ENCODE measurements at regions not wholly inside any gene's neighbourhood (a gene's known extent, or its start where the extent isn't known, plus 50 kb on each side); places are given as distances from the start of the nearest gene placed in this dataset.
A peak's percentile ranks its signal among the peaks of the same experiment; 100 is the strongest.

DNA sequence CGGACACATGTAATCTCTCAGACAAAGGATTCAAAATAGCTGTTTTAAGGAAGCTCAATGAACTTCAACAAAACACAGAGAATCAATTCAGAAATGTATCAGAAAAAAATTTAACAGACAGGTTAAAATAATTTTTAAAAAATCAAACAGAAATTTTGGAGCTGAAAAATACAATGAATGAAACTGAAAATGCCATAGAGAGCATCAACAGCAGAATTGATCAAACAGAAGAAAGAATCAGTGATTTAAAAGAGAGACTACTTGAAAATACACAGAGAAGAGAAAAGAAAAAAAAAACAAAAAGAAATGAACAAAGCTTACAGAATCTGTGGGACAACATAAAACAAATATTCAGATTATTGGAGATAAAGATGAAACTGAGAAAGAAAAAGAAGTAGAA lies 118.8 kb upstream of the GYPA start:
- Histone ChIP-seq H3K9me3 (ENCODE audit: low read length) (peaks cover 18% of the 10 kb centered on the region), H3K79me2 (ENCODE audit: insufficient read depth, low read length) (no peaks in the 10 kb centered on the region), H3K27me3 (ENCODE audit: control insufficient read depth in 1 of 2, insufficient read depth in 2 of 2, low read length in 2 of 2) (no peaks in the 10 kb centered on the region), H3K4me1 (ENCODE audit: insufficient read depth, low read length) (no peaks in the 10 kb centered on the region), H3K4me3 (replicated peaks in 1 of 3; ENCODE audit: insufficient read depth in 1 of 3, low read depth in 2 of 3, low read length in 3 of 3) (no peak overlapping the region), H3K27ac (ENCODE audit: extremely low read length, insufficient read depth, low read length) (no peak overlapping the region), H4K20me1 (ENCODE audit: insufficient read depth, low read length) (no peaks in the 10 kb centered on the region), H3K4me2 (ENCODE audit: low read depth, low read length) (no peak overlapping the region), H3K9ac (ENCODE audit: insufficient read depth, low read depth, low read length) (no peak overlapping the region), H3K36me3 (replicated peaks in 1 of 2; ENCODE audit: control insufficient read depth in 1 of 2, insufficient read depth in 2 of 2, low read length in 2 of 2) (no peaks in the 10 kb centered on the region), H2AFZ (ENCODE audit: low read length) (no peak overlapping the region)
- CTCF ChIA-PET (ENCODE audit: low intra/inter-chr PET ratio, low total read pairs): no interaction called here
- no peak for ATAC-seq
- 13% methylated on average over 1 of the region's 1 CpG for WGBS (ENCODE audit: low lambda C conversion rate)
- no peak for DNase-seq (ENCODE audit: low spot score)
- FAIRE-seq: no peak
- POLR2A ChIA-PET: no interaction called here
- 0 out of 2 replicates have a peak, but pooled peaks have one; percentile 57 for TF ChIP-seq ZNF160 (CRISPR knock-in tag; IDR thresholded peaks at IDR 0.05)
- no peak for TF ChIP-seq ZNF317 (CRISPR knock-in tag; IDR thresholded peaks at IDR 0.05)
- TF ChIP-seq ZNF792 (CRISPR knock-in tag; IDR thresholded peaks at IDR 0.05): no peak
- intact Hi-C loops (cut with micrococcal nuclease; ENCODE audit: unreplicated experiment): no loop called here
- in situ Hi-C loops (cut with HindIII; ENCODE audit: extremely low pct_ligation_motif_present, low pct_unique_long_range_greater_than_20kb): no loop called here
- no TSS peak for BruUV-seq (replicated peaks)

DNA sequence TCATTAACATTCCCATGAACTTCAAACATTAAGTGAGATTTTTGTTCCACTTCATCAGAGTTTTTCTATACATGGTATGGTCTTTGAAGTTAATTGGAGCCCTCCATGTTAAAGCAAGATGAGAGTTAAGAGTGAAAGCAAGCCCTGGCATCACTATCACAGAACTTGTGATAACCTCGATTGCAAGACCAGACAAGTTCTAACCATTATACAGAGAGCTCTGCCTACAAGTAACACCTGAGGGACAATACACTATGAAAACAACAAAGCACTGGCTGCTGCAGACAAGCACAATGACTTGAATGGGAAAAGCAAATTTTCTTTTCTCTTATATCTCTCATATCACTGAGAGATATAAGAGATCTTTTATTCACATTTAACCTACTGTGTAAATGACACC lies 126.6 kb upstream of the GYPA start:
- no peak for DNase-seq (ENCODE audit: low spot score)
- ChIA-PET POLR2A (no interaction called here), CTCF (ENCODE audit: low intra/inter-chr PET ratio, low total read pairs) (no interaction called here)
- in situ Hi-C loops (cut with HindIII; ENCODE audit: extremely low pct_ligation_motif_present, low pct_unique_long_range_greater_than_20kb): no loop called here
- BruUV-seq (replicated peaks): no TSS peak
- no peak overlapping the region for H3K9ac ChIP-seq (ENCODE audit: insufficient read depth, low read depth, low read length)
- no peaks in the 10 kb centered on the region for H3K36me3 ChIP-seq (replicated peaks in 1 of 2; ENCODE audit: control insufficient read depth in 1 of 2, insufficient read depth in 2 of 2, low read length in 2 of 2)
- H4K20me1 ChIP-seq (ENCODE audit: insufficient read depth, low read length): no peaks in the 10 kb centered on the region
- no peak overlapping the region for H3K27ac ChIP-seq (ENCODE audit: extremely low read length, insufficient read depth, low read length)
- H2AFZ ChIP-seq (ENCODE audit: low read length): no peak overlapping the region
- no peaks in the 10 kb centered on the region for H3K79me2 ChIP-seq (ENCODE audit: insufficient read depth, low read length)
- ATAC-seq: no peak
- intact Hi-C loops (cut with micrococcal nuclease; ENCODE audit: unreplicated experiment): no loop called here
- no peak for FAIRE-seq
- H3K4me3 ChIP-seq (replicated peaks in 1 of 3; ENCODE audit: insufficient read depth in 1 of 3, low read depth in 2 of 3, low read length in 3 of 3): no peak overlapping the region
- no peaks in the 10 kb centered on the region; the same call in 1 of the 2 replicates for H3K9me3 ChIP-seq (ENCODE audit: low read length)
- WGBS (ENCODE audit: low lambda C conversion rate): 0% methylated on average over 1 of the region's 1 CpG
- H3K4me1 ChIP-seq (ENCODE audit: insufficient read depth, low read length): no peaks in the 10 kb centered on the region
- no peak overlapping the region for H3K4me2 ChIP-seq (ENCODE audit: low read depth, low read length)
- H3K27me3 ChIP-seq (ENCODE audit: control insufficient read depth in 1 of 2, insufficient read depth in 2 of 2, low read length in 2 of 2): no peaks in the 10 kb centered on the region
- TF ChIP-seq SMYD3 (CRISPR knock-in tag; IDR thresholded peaks at IDR 0.05) (no peak), TGIF2 (CRISPR knock-in tag; IDR thresholded peaks at IDR 0.05) (no peak), EP300 (IDR thresholded peaks at IDR 0.05; ENCODE audit: low read depth in 2 of 2, low read length in 2 of 2) (no peak), EP300 (CRISPR knock-in tag; IDR thresholded peaks at IDR 0.05; ENCODE audit: borderline replicate concordance) (no peak), NR2F1 (CRISPR knock-in tag; IDR thresholded peaks at IDR 0.05) (no peak), NCOA5 (CRISPR knock-in tag; IDR thresholded peaks at IDR 0.05) (no peak), MIXL1 (CRISPR knock-in tag; IDR thresholded peaks at IDR 0.05) (no peak), SALL2 (CRISPR knock-in tag; IDR thresholded peaks at IDR 0.05) (no peak)
- TF ChIP-seq, protein P1, sequence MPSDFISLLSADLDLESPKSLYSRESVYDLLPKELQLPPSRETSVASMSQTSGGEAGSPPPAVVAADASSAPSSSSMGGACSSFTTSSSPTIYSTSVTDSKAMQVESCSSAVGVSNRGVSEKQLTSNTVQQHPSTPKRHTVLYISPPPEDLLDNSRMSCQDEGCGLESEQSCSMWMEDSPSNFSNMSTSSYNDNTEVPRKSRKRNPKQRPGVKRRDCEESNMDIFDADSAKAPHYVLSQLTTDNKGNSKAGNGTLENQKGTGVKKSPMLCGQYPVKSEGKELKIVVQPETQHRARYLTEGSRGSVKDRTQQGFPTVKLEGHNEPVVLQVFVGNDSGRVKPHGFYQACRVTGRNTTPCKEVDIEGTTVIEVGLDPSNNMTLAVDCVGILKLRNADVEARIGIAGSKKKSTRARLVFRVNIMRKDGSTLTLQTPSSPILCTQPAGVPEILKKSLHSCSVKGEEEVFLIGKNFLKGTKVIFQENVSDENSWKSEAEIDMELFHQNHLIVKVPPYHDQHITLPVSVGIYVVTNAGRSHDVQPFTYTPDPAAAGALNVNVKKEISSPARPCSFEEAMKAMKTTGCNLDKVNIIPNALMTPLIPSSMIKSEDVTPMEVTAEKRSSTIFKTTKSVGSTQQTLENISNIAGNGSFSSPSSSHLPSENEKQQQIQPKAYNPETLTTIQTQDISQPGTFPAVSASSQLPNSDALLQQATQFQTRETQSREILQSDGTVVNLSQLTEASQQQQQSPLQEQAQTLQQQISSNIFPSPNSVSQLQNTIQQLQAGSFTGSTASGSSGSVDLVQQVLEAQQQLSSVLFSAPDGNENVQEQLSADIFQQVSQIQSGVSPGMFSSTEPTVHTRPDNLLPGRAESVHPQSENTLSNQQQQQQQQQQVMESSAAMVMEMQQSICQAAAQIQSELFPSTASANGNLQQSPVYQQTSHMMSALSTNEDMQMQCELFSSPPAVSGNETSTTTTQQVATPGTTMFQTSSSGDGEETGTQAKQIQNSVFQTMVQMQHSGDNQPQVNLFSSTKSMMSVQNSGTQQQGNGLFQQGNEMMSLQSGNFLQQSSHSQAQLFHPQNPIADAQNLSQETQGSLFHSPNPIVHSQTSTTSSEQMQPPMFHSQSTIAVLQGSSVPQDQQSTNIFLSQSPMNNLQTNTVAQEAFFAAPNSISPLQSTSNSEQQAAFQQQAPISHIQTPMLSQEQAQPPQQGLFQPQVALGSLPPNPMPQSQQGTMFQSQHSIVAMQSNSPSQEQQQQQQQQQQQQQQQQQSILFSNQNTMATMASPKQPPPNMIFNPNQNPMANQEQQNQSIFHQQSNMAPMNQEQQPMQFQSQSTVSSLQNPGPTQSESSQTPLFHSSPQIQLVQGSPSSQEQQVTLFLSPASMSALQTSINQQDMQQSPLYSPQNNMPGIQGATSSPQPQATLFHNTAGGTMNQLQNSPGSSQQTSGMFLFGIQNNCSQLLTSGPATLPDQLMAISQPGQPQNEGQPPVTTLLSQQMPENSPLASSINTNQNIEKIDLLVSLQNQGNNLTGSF (CRISPR knock-in tag; IDR thresholded peaks at IDR 0.05): no peak
- TF ChIP-seq, protein P2, sequence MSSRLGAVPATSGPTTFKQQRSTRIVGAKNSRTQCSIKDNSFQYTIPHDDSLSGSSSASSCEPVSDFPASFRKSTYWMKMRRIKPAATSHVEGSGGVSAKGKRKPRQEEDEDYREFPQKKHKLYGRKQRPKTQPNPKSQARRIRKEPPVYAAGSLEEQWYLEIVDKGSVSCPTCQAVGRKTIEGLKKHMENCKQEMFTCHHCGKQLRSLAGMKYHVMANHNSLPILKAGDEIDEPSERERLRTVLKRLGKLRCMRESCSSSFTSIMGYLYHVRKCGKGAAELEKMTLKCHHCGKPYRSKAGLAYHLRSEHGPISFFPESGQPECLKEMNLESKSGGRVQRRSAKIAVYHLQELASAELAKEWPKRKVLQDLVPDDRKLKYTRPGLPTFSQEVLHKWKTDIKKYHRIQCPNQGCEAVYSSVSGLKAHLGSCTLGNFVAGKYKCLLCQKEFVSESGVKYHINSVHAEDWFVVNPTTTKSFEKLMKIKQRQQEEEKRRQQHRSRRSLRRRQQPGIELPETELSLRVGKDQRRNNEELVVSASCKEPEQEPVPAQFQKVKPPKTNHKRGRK (CRISPR knock-in tag; IDR thresholded peaks at IDR 0.05): no peak
